ENCODE measurements at regions not wholly inside any gene's neighbourhood (a gene's known extent, or its start where the extent isn't known, plus 50 kb on each side); places are given as distances from the start of the nearest gene placed in this dataset.

DNA sequence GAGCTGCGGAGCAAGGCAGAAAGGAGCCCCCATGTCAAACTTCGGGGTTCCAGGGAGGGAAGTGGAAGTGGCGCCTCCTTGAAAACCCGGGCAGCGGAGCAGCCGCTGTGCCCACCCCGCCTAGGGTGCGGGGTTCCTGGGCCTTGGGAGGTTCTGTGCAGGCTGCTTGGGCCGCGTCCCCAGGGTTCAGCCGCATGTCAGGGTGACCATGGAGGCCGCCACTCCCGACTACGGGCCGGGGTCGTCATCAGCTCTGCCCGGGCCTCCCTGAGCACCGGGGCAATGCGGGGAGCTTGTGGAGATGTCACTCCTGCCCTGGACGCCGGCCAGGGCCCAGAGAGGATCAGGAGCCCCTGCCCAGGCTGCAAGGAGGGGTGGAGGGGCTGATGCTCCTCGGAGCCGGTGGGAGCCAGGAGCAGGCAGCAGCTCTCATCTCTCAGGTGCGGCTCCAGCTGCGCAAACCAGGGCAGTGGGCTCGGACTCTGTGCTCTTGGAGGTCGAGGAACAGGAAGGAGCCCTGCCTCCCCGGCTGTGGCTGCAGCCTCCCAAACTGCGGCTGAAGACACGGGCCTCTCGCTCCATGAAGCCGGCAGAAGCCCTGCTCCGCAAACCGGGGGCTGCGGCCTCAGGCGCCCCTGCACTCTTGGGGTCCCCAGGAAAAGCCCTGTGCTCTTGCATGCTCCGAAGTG is 1286.5 kb downstream of the TMEM121 start:
- no peak for DNase-seq

GRCh38 chr14:106813477-106813823 is 1287.1 kb downstream of the TMEM121 start:
- no peak for DNase-seq

DNA sequence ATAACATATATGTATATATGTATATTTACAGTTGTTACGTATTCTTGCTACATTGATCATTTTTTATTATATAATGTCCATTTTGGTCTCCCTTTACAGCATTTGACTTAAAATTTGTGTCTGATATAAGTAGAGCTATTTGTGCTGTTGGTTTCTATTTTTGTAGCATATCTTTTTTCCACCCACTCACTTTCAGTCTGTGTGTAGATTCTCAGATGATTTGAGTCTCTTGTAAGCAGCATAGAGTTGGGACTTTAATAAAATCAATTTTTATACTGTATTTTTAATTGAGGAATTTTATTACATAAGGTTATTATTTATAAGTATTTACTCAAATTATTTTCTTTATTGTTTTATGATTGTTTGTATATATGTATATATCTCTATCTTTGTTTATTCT is 1293.7 kb downstream of the TMEM121 start:
- DNase-seq = no peak

- no peak for DNase-seq
These were observed 1294.7 kb downstream of the TMEM121 start for GRCh38 chr14:106821119-106821518.

- no peak for DNase-seq
These were observed 1296.5 kb downstream of the TMEM121 start for GRCh38 chr14:106822905-106823304.

DNA sequence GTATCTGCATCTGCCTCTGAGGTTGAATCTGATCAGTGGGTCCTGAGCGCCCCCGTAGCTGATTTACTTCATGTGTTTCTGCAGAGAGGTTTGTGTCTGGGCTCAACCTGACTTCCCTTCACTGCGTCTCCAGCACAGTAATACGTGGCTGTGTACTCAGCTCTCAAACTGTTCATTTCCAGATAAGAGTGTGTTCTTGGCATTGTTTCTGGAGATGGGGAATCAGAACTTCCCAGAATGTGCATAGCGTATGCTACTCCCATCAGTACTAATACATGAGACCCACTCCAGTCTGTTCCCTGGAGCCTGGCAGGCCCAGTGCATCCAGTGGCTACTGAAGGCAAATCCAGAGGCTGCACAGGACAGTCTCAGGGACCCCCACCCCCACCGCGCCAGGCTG is 1297.2 kb downstream of the TMEM121 start:
- no peak for DNase-seq

GRCh38 chr14:106826833-106827369 is 1300.5 kb downstream of the TMEM121 start:
- no peak for DNase-seq

GRCh38 chr14:106831322-106831720 is 1304.9 kb downstream of the TMEM121 start:
- DNase-seq = no peak

DNA sequence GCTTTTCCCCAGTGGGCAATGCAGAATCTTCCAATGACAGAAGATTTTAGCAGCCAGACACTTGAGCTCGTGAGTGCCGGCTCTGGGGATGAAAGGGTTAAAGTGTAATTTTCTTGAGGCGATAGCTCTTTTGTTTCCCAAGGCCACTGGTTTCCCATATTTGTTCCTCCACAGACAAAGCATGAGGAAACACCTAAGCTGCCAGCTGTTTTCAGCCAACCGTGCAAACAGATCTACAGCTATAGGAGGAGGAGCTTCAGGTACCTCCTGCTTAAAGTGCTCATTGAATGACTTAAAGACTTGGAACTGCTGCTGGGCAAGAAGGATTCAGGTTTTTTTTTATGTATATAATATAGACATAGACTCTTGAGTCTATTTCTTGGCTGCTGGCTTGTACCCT is 1311.5 kb downstream of the TMEM121 start:
- DNase-seq = no peak

- DNase-seq = no peak
These were observed 1312.8 kb downstream of the TMEM121 start for GRCh38 chr14:106838991-106839769.

DNA sequence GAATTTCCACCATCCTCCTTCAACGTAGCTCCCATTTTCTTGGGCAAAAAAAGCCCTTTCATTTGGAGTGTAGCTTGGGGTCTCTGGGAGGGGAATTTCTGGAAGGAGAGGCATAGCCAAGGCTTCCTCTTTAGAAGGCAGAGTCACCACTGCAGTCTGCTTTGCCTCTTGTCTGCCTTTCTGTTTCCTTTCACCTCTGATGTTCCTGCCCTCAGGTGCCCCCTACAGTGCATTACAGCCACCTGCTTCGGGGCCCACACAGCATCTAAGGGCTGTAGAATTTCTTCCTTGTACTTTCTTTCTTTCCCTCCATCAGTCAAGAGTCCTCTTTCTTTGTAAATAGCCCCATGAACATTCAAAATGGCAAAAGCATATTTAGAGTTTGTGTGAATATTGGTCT is 1313.9 kb downstream of the TMEM121 start:
- DNase-seq = no peak

- no peak for DNase-seq
These were observed 1314.6 kb downstream of the TMEM121 start for GRCh38 chr14:106840991-106841390.

DNA sequence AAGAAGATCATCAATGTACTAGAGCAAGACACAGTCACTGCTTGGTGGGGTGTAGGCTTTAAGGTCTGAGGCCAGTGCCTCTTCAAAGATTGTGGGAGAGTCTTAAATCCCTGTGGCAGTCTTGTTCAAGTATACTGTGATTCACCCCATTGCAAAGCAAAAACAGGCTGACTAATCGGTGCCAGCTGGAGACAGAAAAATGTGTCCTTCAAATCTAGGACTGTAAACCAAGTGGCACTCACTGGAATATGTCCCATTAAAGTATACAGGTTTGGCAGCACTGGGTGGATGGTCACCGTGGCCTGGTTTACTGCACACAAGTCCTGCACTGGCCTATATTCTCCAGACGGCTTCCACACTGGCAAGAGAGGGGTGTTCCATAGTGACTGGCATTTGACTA is 1315.3 kb downstream of the TMEM121 start:
- no peak for DNase-seq

GRCh38 chr14:106842687-106843086 is 1316.3 kb downstream of the TMEM121 start:
- DNase-seq = no peak

- no peak for DNase-seq
These were observed 1317.0 kb downstream of the TMEM121 start for GRCh38 chr14:106843386-106843785.

- no peak for DNase-seq
These were observed 1317.6 kb downstream of the TMEM121 start for GRCh38 chr14:106843951-106844483.

DNA sequence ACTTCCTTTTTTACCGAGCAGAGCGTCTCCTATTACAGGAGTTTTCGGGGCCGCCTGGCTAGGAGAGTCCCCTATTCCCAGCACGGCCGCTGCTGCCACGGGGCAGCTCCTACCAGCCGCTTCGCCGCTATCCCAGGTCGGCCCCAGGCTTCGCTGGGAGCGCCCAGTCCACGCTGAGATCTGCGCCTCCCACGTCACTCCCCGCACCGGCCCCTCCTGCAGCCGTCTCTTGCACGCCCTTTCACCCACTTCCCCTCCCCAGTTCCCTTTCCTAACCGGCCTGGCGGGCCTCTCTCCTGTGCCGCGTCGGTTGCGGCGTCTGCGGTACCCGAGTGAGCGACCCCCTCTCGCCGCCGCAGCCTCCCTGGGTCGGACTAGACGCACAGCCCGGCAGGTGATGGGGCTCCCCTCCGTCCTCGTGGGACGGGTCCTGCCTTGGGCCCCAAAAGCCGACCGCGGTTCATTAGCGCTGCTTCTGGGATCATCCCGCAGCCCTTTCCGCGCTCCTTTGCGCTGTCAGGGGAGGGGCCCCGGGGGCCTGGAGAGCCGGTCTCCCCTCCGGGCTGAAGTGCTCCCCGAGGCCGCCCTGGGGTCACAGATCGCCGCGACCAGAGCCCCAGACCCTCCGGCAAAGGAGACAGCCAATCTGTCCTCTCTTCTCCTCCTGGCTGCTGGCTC is 1318.4 kb downstream of the TMEM121 start:
- DNase-seq = no peak

- no peak for DNase-seq
These were observed 1319.1 kb downstream of the TMEM121 start for GRCh38 chr14:106845286-106846087.

DNA sequence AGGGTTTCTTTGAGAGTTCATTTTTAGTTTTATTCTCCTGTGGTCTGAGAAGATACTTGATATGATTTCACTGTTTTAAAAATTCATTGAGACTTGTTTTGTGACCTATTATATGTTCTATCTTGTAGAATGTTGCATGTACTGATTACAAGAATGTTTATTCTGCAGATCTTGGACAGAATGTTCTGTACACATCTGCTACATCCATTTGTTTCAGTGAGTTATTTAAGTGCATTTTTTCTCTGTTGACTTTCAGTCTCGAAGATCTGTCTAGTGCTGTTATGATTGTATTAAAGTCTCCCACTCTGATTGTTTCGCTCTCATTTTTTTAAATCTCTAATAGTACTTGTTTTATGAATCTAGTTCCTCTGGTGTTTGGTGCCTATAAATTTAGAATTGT is 1319.8 kb downstream of the TMEM121 start:
- no peak for DNase-seq

DNA sequence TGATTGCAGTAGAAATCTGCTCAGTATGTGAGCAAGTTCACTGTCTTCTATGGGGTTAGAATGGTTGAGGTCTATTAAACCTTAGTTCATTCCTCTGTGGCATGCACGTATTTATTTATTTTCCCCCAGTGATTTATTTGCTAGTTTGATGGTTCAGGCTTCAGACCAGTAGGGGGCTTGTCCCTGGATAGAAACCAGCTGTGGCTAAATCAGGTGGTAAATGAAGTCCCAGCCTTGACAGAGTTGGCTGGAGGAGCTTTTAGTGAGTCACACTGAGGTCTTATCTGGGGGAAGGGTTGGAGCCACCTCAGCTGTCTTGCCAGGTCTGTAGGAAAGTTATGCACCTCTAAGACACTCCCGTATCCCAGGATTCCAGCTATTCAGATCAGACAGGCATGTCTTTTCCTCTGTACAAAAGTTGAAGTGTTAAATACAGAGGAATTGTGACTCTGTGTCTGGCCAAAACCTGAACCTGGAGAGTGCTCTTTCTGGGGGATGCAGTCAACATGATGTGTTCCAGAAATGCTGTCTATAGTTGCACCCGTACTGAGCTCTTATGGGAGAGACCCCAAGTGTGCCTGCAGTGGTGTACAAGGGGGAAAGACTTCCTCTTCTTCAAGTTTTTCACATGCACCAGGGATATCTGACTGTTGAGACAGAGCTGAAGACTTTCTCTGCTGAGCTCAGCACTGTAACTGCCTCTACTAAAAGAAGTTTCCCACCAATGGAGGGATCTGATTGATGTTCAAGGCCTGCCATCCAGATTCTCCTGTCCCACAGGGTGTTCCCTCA is 1322.1 kb downstream of the TMEM121 start:
- DNase-seq = no peak

- no peak for DNase-seq
These were observed 1324.8 kb downstream of the TMEM121 start for GRCh38 chr14:106850913-106851825.
